ENCODE measurements at regions not wholly inside any gene's neighbourhood (a gene's known extent, or its start where the extent isn't known, plus 50 kb on each side); places are given as distances from the start of the nearest gene placed in this dataset.

GRCh38 chr6:109263873-109264700, 118.2 kb downstream of the CD164 start:
- no peak for TF ChIP-seq CTCF (conservative IDR thresholded peaks at IDR 0.05; ENCODE audit: low read depth in 2 of 2)
- TF ChIP-seq CREB1 (CRISPR knock-in tag; IDR thresholded peaks at IDR 0.05; ENCODE audit: low read depth), result no peak
